ENCODE measurements at regions not wholly inside any gene's neighbourhood (a gene's known extent, or its start where the extent isn't known, plus 50 kb on each side); places are given as distances from the start of the nearest gene placed in this dataset.

DNA sequence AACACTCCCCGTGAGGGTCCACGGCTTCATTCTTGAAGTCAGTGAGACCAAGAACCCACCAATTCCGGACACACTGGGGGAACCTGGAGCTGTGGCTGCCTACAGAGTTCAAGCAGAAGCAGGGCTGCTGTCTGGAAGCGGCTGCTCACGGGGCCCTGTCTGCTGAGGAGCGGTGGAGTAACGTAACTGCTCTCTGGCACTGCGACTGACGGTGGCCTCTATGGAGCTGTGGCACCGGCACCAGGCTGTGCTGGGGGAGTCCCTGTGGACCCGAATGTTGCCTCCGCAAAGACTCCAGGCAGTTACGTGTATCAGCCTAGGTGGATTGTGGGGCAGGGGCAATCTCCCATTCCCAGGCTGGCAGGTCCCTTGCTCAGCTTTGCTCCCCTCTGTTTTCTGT is 703.3 kb upstream of the FRG1 start:
- 91 to 92% methylated on average over 13 of the region's 13 CpGs for WGBS, 2 donors
- Histone ChIP-seq H3K9me3 (peaks cover 0 to 36% (median 0%) of the 10 kb centered on the region in 11 donors), H3K36me3 (no peaks in the 10 kb centered on the region), H3K4me3 (no peak overlapping the region), H3K27me3 (no peaks in the 10 kb centered on the region), H3K27ac (no peak overlapping the region), H3K4me1 (no peaks in the 10 kb centered on the region)
- DNase-seq (no peak), ATAC-seq (no peak)
- TF ChIP-seq, protein P1, sequence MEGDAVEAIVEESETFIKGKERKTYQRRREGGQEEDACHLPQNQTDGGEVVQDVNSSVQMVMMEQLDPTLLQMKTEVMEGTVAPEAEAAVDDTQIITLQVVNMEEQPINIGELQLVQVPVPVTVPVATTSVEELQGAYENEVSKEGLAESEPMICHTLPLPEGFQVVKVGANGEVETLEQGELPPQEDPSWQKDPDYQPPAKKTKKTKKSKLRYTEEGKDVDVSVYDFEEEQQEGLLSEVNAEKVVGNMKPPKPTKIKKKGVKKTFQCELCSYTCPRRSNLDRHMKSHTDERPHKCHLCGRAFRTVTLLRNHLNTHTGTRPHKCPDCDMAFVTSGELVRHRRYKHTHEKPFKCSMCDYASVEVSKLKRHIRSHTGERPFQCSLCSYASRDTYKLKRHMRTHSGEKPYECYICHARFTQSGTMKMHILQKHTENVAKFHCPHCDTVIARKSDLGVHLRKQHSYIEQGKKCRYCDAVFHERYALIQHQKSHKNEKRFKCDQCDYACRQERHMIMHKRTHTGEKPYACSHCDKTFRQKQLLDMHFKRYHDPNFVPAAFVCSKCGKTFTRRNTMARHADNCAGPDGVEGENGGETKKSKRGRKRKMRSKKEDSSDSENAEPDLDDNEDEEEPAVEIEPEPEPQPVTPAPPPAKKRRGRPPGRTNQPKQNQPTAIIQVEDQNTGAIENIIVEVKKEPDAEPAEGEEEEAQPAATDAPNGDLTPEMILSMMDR (IDR thresholded peaks at IDR 0.05) = no peak
- intact Hi-C loops (cut with DNase I) = no loop called here

DNA sequence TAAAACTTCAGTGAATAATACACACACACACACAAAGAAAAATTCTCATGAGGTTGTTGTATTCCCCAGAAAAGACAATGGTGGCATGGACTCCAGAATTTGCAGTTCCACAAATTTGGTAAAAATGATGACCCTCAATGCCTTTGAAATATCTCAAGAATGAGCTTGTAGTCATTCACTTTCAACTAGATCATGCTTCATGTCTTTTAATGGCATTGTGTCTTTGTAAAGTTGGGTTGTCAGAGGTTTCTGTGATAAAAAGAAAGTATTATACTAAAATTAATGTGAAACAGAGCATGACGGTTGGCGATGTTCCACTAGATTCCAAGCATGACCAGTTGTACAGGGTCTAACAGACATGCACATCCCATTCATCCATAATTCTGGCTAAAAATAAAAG is 685.0 kb upstream of the FRG1 start:
- intact Hi-C loops (cut with DNase I) = no loop called here
- H3K27ac ChIP-seq = no peak overlapping the region
- WGBS, 2 donors = 84 to 86% methylated on average over 2 of the region's 2 CpGs
- DNase-seq = no peak
- H3K27me3 ChIP-seq = no peaks in the 10 kb centered on the region
- TF ChIP-seq, protein P1 (IDR thresholded peaks at IDR 0.05) = no peak
- no peak for ATAC-seq
- no peaks in the 10 kb centered on the region for H3K4me1 ChIP-seq
- H3K36me3 ChIP-seq = no peaks in the 10 kb centered on the region
- H3K9me3 ChIP-seq = peaks cover 0 to 28% (median 6%) of the 10 kb centered on the region in 11 donors
- H3K4me3 ChIP-seq = no peak overlapping the region

DNA sequence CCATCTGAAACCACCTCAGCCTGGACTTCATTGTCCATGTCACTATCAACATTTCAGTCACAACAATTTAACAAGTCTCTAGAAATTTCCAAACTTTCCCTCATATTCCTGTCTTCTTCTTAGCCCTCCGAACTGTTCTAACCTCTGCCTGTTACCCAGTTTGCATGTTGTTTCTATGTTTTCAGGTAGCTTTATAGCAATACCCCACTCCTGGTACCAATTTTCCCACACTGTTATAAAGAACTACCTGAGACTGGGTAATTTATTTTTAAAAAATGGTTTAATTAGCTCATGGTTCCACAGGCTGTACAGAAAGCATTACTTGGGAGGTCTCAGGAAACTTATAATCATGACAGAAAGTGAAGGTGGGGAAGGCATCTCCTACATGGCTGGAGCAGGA is 679.2 kb upstream of the FRG1 start:
- H3K9me3 ChIP-seq = peaks cover 0 to 14% (median 0%) of the 10 kb centered on the region in 11 donors
- H3K36me3 ChIP-seq = no peaks in the 10 kb centered on the region
- DNase-seq = no peak
- TF ChIP-seq, protein P1 (IDR thresholded peaks at IDR 0.05) = no peak
- no peak overlapping the region for H3K4me3 ChIP-seq
- intact Hi-C loops (cut with DNase I) = no loop called here
- no peak overlapping the region for H3K27ac ChIP-seq
- no peak for ATAC-seq
- no peaks in the 10 kb centered on the region for H3K4me1 ChIP-seq
- H3K27me3 ChIP-seq = no peaks in the 10 kb centered on the region
- WGBS, 2 donors = 91 to 94% methylated on average over 1 of the region's 1 CpG

DNA sequence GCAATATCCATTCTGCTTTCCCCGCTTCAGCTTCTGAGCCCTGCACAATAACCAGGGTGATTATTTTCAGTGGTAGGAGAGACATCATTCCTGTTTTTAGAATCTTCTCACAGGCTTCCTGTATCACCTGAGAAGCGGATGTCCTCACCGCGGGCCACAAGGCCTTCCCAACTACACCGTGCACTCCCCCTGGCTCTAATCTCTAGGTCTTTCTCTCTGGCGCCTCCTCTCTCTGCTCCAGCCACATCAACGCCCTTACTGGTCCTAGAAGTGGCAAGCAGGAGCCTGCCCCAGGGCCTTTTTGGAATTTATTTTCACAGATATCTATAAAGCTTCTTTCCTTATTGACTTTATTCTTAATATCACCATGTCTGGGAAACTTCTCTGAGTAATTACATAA is 675.2 kb upstream of the FRG1 start:
- Histone ChIP-seq H3K4me3 (no peak overlapping the region), H3K27me3 (no peaks in the 10 kb centered on the region), H3K36me3 (no peaks in the 10 kb centered on the region), H3K9me3 (peaks cover 0 to 14% (median 0%) of the 10 kb centered on the region in 11 donors), H3K27ac (no peak overlapping the region), H3K4me1 (no peaks in the 10 kb centered on the region)
- intact Hi-C loops (cut with DNase I) = no loop called here
- DNase-seq (no peak), ATAC-seq (no peak)
- WGBS, 2 donors = 85 to 90% methylated on average over 7 of the region's 7 CpGs
- TF ChIP-seq, protein P1 (IDR thresholded peaks at IDR 0.05) = no peak
